ENCODE measurements at regions not wholly inside any gene's neighbourhood (a gene's known extent, or its start where the extent isn't known, plus 50 kb on each side); places are given as distances from the start of the nearest gene placed in this dataset.

- peak; percentile 57 to 74 for DNase-seq
These were observed 59.0 kb upstream of the SMAD3 start for GRCh38 chr15:67006083-67007065.

- DNase-seq = no peak
These were observed 55.5 kb upstream of the SMAD3 start for GRCh38 chr15:67009576-67010569.

GRCh38 chr15:67010898-67011616 lies 54.3 kb upstream of the SMAD3 start:
- DNase-seq = no peak

- no peak for DNase-seq
These were observed 53.8 kb upstream of the SMAD3 start for GRCh38 chr15:67011617-67012005.

GRCh38 chr15:67013696-67014095 lies 51.7 kb upstream of the SMAD3 start:
- peak in 1 of 2 donors; percentile 38 for DNase-seq
